ENCODE measurements at regions not wholly inside any gene's neighbourhood (a gene's known extent, or its start where the extent isn't known, plus 50 kb on each side); places are given as distances from the start of the nearest gene placed in this dataset.

GRCh38 chr15:57884936-57885335 lies 178.4 kb downstream of the POLR2M start:
- DNase-seq, result no peak
- H3K9me3 Mint-ChIP-seq, result no peaks in the 10 kb centered on the region
- H3K27ac Mint-ChIP-seq, result no peak overlapping the region
- H3K36me3 Mint-ChIP-seq (ENCODE audit: low read depth), result no peaks in the 10 kb centered on the region
- H3K4me3 Mint-ChIP-seq, result no peak overlapping the region
- no peak for ATAC-seq
- intact Hi-C loops (cut with micrococcal nuclease), result no loop called here
- H3K4me1 Mint-ChIP-seq (ENCODE audit: low read depth), result no peaks in the 10 kb centered on the region
- no peak for TF ChIP-seq CTCF (IDR thresholded peaks at IDR 0.05)
- ChIA-PET CTCF (no interaction called here), POLR2A (no interaction called here)
- peaks cover 6% of the 10 kb centered on the region for H3K27me3 Mint-ChIP-seq

- Mint-ChIP-seq H3K4me3 (no peak overlapping the region), H3K36me3 (ENCODE audit: low read depth) (no peaks in the 10 kb centered on the region), H3K9me3 (no peaks in the 10 kb centered on the region), H3K27me3 (peaks cover 6% of the 10 kb centered on the region), H3K4me1 (ENCODE audit: low read depth) (no peaks in the 10 kb centered on the region), H3K27ac (no peak overlapping the region)
- intact Hi-C loops (cut with micrococcal nuclease), result no loop called here
- ATAC-seq, result no peak
- ChIA-PET CTCF (interaction anchor here (1.4 kb wide), 1 partner anchor 25 kb away, joined by 6 read pairs; no protein-coding TSS in a partner anchor), POLR2A (no interaction called here)
- DNase-seq, result no peak
- no peak for TF ChIP-seq CTCF (IDR thresholded peaks at IDR 0.05)
These were observed 178.9 kb downstream of the POLR2M start for GRCh38 chr15:57885435-57885834.

GRCh38 chr15:57887825-57888224 lies 177.7 kb downstream of the ALDH1A2 start:
- TF ChIP-seq CTCF (IDR thresholded peaks at IDR 0.05), result no peak
- H3K4me1 Mint-ChIP-seq (ENCODE audit: low read depth), result no peaks in the 10 kb centered on the region
- ATAC-seq, result no peak
- H3K4me3 Mint-ChIP-seq, result no peak overlapping the region
- peaks cover 8% of the 10 kb centered on the region for H3K27me3 Mint-ChIP-seq
- intact Hi-C loops (cut with micrococcal nuclease), result no loop called here
- POLR2A ChIA-PET, result no interaction called here
- H3K36me3 Mint-ChIP-seq (ENCODE audit: low read depth), result no peaks in the 10 kb centered on the region
- CTCF ChIA-PET, result no interaction called here
- H3K27ac Mint-ChIP-seq, result no peak overlapping the region
- DNase-seq, result no peak
- no peaks in the 10 kb centered on the region for H3K9me3 Mint-ChIP-seq

- Mint-ChIP-seq H3K27ac (no peak overlapping the region), H3K36me3 (ENCODE audit: low read depth) (no peaks in the 10 kb centered on the region), H3K9me3 (no peaks in the 10 kb centered on the region), H3K4me1 (ENCODE audit: low read depth) (no peaks in the 10 kb centered on the region), H3K4me3 (no peak overlapping the region), H3K27me3 (peaks cover 5% of the 10 kb centered on the region)
- DNase-seq (no peak), ATAC-seq (no peak)
- TF ChIP-seq CTCF (IDR thresholded peaks at IDR 0.05), result no peak
- intact Hi-C loops (cut with micrococcal nuclease), result no loop called here
- ChIA-PET CTCF (no interaction called here), POLR2A (no interaction called here)
These were observed 175.2 kb downstream of the ALDH1A2 start for GRCh38 chr15:57890351-57890750.

- ChIA-PET CTCF (no interaction called here), POLR2A (no interaction called here)
- ATAC-seq (no peak), DNase-seq (no peak)
- Mint-ChIP-seq H3K36me3 (ENCODE audit: low read depth) (no peaks in the 10 kb centered on the region), H3K9me3 (no peaks in the 10 kb centered on the region), H3K27ac (no peak overlapping the region), H3K4me3 (no peak overlapping the region), H3K27me3 (peaks cover 5% of the 10 kb centered on the region), H3K4me1 (ENCODE audit: low read depth) (no peaks in the 10 kb centered on the region)
- no peak for TF ChIP-seq CTCF (IDR thresholded peaks at IDR 0.05)
- intact Hi-C loops (cut with micrococcal nuclease), result no loop called here
These were observed 174.6 kb downstream of the ALDH1A2 start for GRCh38 chr15:57890878-57891277.

All from activated CD8-positive, alpha-beta T cell treated with anti-CD3 and anti-CD28 coated beads for 36 hours (primary cell).